GM23338 (cell line): ENCODE measurements at regions not wholly inside any gene's neighbourhood (a gene's known extent, or its start where the extent isn't known, plus 50 kb on each side); places are given as distances from the start of the nearest gene placed in this dataset.

Experiments
- ATAC-seq: fragments of 200-7000 bp; cut with Tn5 transposase; 3 replicates; pipeline ENCODE4 v1.9.1; 2020
- DNase-seq: peaks from one replicate; pipeline ENCODE4 v3.0.0-alpha.2; 2015; ENCODE audit warnings: low spot score
- H2AFZ ChIP-seq: fragments of 200-600 bp; sonication (generic); 2 replicates; pipeline ENCODE4 v1.8.0; 2016; ENCODE audit warnings: antibody characterized with exemption, mild to moderate bottlenecking, moderate library complexity
- H3F3A ChIP-seq: fragments of 200-600 bp; sonication (generic); replicated peaks from 2 replicates; pipeline ENCODE4 v1.8.0; 2017; ENCODE audit warnings: antibody characterized with exemption, mixed run types, low read depth
- H3K27ac ChIP-seq: fragments of 200-600 bp; sonication (generic); 2 replicates; pipeline ENCODE4 v1.6.1; 2016; ENCODE audit warnings: low read depth
- H3K27me3 ChIP-seq: fragments of 200-600 bp; sonication (generic); 2 replicates; pipeline ENCODE4 v1.8.0; 2016; ENCODE audit warnings: mild to moderate bottlenecking, mixed run types, moderate library complexity; ENCODE audit not compliant: insufficient read depth
- H3K36me3 ChIP-seq: fragments of 200-600 bp; sonication (generic); 2 replicates; pipeline ENCODE4 v1.8.0; 2016; ENCODE audit warnings: mild to moderate bottlenecking; ENCODE audit not compliant: insufficient read depth
- H3K4me1 ChIP-seq: fragments of 200-600 bp; sonication (generic); 2 replicates; pipeline ENCODE4 v1.8.0; 2016; ENCODE audit warnings: mild to moderate bottlenecking, moderate library complexity; ENCODE audit not compliant: insufficient read depth
- H3K4me2 ChIP-seq: fragments of 200-600 bp; sonication (generic); 2 replicates; pipeline ENCODE4 v1.7.1; 2017; ENCODE audit warnings: mixed run types
- H3K4me3 ChIP-seq: fragments of 200-600 bp; sonication (generic); 2 replicates; pipeline ENCODE4 v1.6.1; 2016; ENCODE audit warnings: mixed run types
- H3K79me2 ChIP-seq: fragments of 200-600 bp; sonication (generic); replicated peaks from 2 replicates; pipeline ENCODE4 v1.8.0; 2017; ENCODE audit warnings: mild to moderate bottlenecking; ENCODE audit not compliant: insufficient read depth
- H3K9me2 ChIP-seq: fragments of 200-600 bp; sonication (generic); 2 replicates; pipeline ENCODE4 v1.8.0; 2017; ENCODE audit not compliant: insufficient read depth
- H4K20me1 ChIP-seq: fragments of 200-600 bp; sonication (generic); replicated peaks from 2 replicates; pipeline ENCODE4 v1.8.0; 2017; ENCODE audit warnings: mild to moderate bottlenecking; ENCODE audit not compliant: insufficient read depth
- H3K27ac Mint-ChIP-seq: 2 replicates; pipeline ENCODE4 v1.8.0; 2020; ENCODE audit warnings: inconsistent platforms, mild to moderate bottlenecking, moderate library complexity, mixed read lengths
- H3K27me3 Mint-ChIP-seq: 3 replicates; pipeline ENCODE4 v1.8.0; 2022; ENCODE audit warnings: low read depth, mild to moderate bottlenecking, moderate library complexity, mixed read lengths, inconsistent platforms; ENCODE audit not compliant: insufficient read depth, poor library complexity
- H3K36me3 Mint-ChIP-seq: 3 replicates; pipeline ENCODE4 v1.8.0; 2021; ENCODE audit warnings: low read depth, mild to moderate bottlenecking, inconsistent platforms, moderate library complexity, mixed read lengths
- H3K4me1 Mint-ChIP-seq: 3 replicates; pipeline ENCODE4 v1.8.0; 2020; ENCODE audit warnings: mild to moderate bottlenecking, inconsistent platforms, mixed read lengths
- H3K4me3 Mint-ChIP-seq: 3 replicates; pipeline ENCODE4 v1.8.0; 2021; ENCODE audit warnings: moderate library complexity, mild to moderate bottlenecking, inconsistent platforms, mixed read lengths
- H3K9me3 Mint-ChIP-seq: 3 replicates; pipeline ENCODE4 v1.8.0; 2020; ENCODE audit warnings: moderate library complexity, mild to moderate bottlenecking, inconsistent platforms, mixed read lengths
- CREB1 ChIP-seq: fragments of 250-450 bp; sonication (Bioruptor Pico); IDR thresholded peaks from 2 replicates; pipeline ENCODE4 v1.5.0; 2020; ENCODE audit warnings: low read depth, mild to moderate bottlenecking, moderate library complexity
- CTCF ChIP-seq, 2 experiments: fragments of 200-600 bp in 1 of 2; sonication (generic) in 1 of 2; conservative IDR thresholded peaks; 2 replicates each; pipeline versions ENCODE4 v1.5.1 to v1.6.1; 2016 to 2017; ENCODE audit warnings: antibody characterized with exemption in 2 of 2, low read depth in 2 of 2, mild to moderate bottlenecking in 2 of 2, moderate library complexity in 1 of 2
- ETS1 ChIP-seq: IDR thresholded peaks from 2 replicates; pipeline ENCODE4 v1.6.1; 2016; ENCODE audit warnings: antibody characterized with exemption
- EZH2 ChIP-seq: fragments of 200-600 bp; sonication (generic); IDR thresholded peaks from one replicate; pipeline ENCODE4 v1.8.0; 2017; ENCODE audit warnings: antibody characterized with exemption, mild to moderate bottlenecking, low read depth; ENCODE audit not compliant: unreplicated experiment
- EZH2phosphoT487 ChIP-seq: fragments of 200-600 bp; sonication (generic); IDR thresholded peaks from one replicate; pipeline ENCODE4 v1.8.1; 2018; ENCODE audit warnings: antibody characterized with exemption; ENCODE audit not compliant: unreplicated experiment
- JUNB ChIP-seq: IDR thresholded peaks from one replicate; pipeline ENCODE4 v1.6.1; 2016; ENCODE audit warnings: antibody characterized with exemption; ENCODE audit not compliant: unreplicated experiment
- NANOG ChIP-seq: IDR thresholded peaks from 2 replicates; pipeline ENCODE4 v1.6.1; 2016; ENCODE audit warnings: antibody characterized with exemption, borderline replicate concordance
- POLR2AphosphoS5 ChIP-seq: IDR thresholded peaks from 2 replicates; pipeline ENCODE4 v1.6.1; 2016; ENCODE audit warnings: antibody characterized with exemption, low read depth
- REST ChIP-seq: IDR thresholded peaks from one replicate; pipeline ENCODE4 v1.6.1; 2018; ENCODE audit warnings: antibody characterized with exemption; ENCODE audit not compliant: unreplicated experiment
- STAT1 ChIP-seq: IDR thresholded peaks from one replicate; pipeline ENCODE4 v1.6.1; 2016; ENCODE audit warnings: antibody characterized with exemption; ENCODE audit not compliant: unreplicated experiment
- ZNF114 ChIP-seq: fragments of 250-450 bp; sonication (Bioruptor Pico); IDR thresholded peaks from 2 replicates; pipeline ENCODE4 v1.5.0; 2020; ENCODE audit warnings: mild to moderate bottlenecking, moderate library complexity
- ZNF331 ChIP-seq: fragments of 250-450 bp; sonication (Bioruptor Pico); IDR thresholded peaks from 2 replicates; pipeline ENCODE4 v1.5.0; 2020; ENCODE audit warnings: low read depth, mild to moderate bottlenecking, moderate library complexity
- ZNF462 ChIP-seq: fragments of 250-450 bp; sonication (Bioruptor Pico); IDR thresholded peaks from 2 replicates; pipeline ENCODE4 v1.5.0; 2020; ENCODE audit warnings: mild to moderate bottlenecking, moderate library complexity

- TF ChIP-seq NANOG: no peak
- TF ChIP-seq CREB1 (CRISPR knock-in tag): no peak
- no peak for TF ChIP-seq POLR2AphosphoS5
- TF ChIP-seq EZH2phosphoT487: no peak
These were observed 105.3 kb downstream of the PRDM9 start (continued) for GRCh38 chr5:23612701-23613100.

GRCh38 chr5:23613566-23613965 lies 106.2 kb downstream of the PRDM9 start:
- ATAC-seq: no peak
- peaks cover 51% of the 10 kb centered on the region for H3K9me3 Mint-ChIP-seq
- 0 out of 2 replicates have a peak, but pooled peaks cover 3% of the 10 kb centered on the region for H3K36me3 ChIP-seq
- TF ChIP-seq ZNF331 (CRISPR knock-in tag): no peak
- TF ChIP-seq CTCF (conservative IDR thresholded peaks at IDR 0.05; ENCODE audit: low read depth in 2 of 2): no peak
- no peak for TF ChIP-seq ZNF114 (CRISPR knock-in tag)
- no peak for TF ChIP-seq STAT1
- no peak for TF ChIP-seq POLR2AphosphoS5
- TF ChIP-seq EZH2: no peak
- TF ChIP-seq JUNB: no peak
- no peak for TF ChIP-seq NANOG
- TF ChIP-seq REST: no peak
- no peak for TF ChIP-seq ZNF462
- no peak for TF ChIP-seq EZH2phosphoT487
- no peak for TF ChIP-seq CREB1 (CRISPR knock-in tag)
- no peak for TF ChIP-seq ETS1
- H3K27ac ChIP-seq: no peak overlapping the region
- H3K9me2 ChIP-seq: no peaks in the 10 kb centered on the region; the same call in 1 of the 2 replicates
- no peak overlapping the region for H2AFZ ChIP-seq
- H3K27me3 Mint-ChIP-seq: peaks cover 2% of the 10 kb centered on the region
- H3K27me3 ChIP-seq: no peaks in the 10 kb centered on the region
- DNase-seq: no peak
- H3K27ac Mint-ChIP-seq: no peak overlapping the region
- H3K4me1 ChIP-seq: no peaks in the 10 kb centered on the region
- no peak overlapping the region for H3K4me3 ChIP-seq
- H3K4me3 Mint-ChIP-seq: no peak overlapping the region
- no peak overlapping the region for H3K4me2 ChIP-seq
- H3K79me2 ChIP-seq: no peaks in the 10 kb centered on the region
- H3F3A ChIP-seq: no peaks in the 10 kb centered on the region
- no peaks in the 10 kb centered on the region for H4K20me1 ChIP-seq
- peaks cover 42% of the 10 kb centered on the region for H3K36me3 Mint-ChIP-seq
- H3K4me1 Mint-ChIP-seq: no peaks in the 10 kb centered on the region
